ENCODE measurements at regions not wholly inside any gene's neighbourhood (a gene's known extent, or its start where the extent isn't known, plus 50 kb on each side); places are given as distances from the start of the nearest gene placed in this dataset.
A peak's percentile ranks its signal among the peaks of the same experiment; 100 is the strongest.

DNA sequence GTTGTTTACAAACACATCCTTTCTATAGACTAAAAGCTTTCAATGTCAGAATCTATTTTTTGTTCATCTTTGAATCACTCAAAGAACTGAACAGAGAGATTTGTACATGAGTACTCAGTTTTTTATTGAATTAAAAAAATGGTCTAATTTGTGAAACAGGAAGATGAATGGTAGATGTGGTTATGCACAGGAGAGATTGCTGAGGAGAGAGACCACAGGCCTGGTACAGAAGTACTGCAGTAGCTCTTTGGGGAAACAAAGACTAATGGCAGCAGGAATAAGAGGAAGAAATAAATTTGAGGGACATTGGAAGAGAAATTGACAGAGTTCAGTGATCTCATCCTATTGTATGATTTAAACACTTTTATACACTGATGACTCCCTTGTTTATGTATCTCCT lies 222.0 kb upstream of the ARGLU1 start:
- TF ChIP-seq POLR2AphosphoS5 (IDR thresholded peaks at IDR 0.05; ENCODE audit: borderline replicate concordance, low read depth, low read length) = no peak
- no peak for TF ChIP-seq FOXP2 (optimal IDR thresholded peaks at IDR 0.05; ENCODE audit: control extremely low read depth, extremely low read length, insufficient read depth)
- TF ChIP-seq EZH2 (IDR thresholded peaks at IDR 0.05) = no peak

DNA sequence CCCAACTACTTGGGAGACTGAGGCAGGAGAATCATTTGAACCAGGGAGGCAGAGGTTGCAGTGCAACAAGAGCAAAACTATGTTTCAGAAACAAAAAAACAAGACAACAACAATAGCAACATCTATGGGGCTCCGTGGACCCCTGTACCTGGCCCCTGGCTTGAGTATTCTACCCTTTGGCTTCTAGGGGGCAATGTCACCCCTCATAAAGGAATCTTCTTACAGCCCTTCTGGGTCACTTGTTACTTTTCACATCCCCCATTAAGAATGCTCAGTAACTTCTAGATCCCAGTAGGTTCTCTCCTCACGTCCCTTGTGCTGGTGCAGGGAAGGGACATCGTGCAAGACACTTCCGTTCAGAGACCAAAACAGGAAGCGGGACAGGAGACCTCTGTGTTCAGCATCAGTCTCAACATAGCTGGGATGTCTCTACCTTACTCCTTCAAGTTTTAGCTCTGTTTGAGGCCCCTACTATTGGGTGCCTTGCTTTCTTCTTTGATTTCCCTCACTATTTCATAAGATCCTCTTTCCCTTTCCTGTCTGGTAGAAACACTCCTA lies 218.1 kb upstream of the ARGLU1 start:
- H3K9me3 ChIP-seq (ENCODE audit: low read depth, low read length) = no peaks in the 10 kb centered on the region
- H3K27ac ChIP-seq = no peak overlapping the region
- no peak overlapping the region for H3K4me3 ChIP-seq
- TF ChIP-seq FOXP2 (optimal IDR thresholded peaks at IDR 0.05; ENCODE audit: control extremely low read depth, extremely low read length, insufficient read depth) = no peak
- TF ChIP-seq EZH2 (IDR thresholded peaks at IDR 0.05) = no peak
- no peak for TF ChIP-seq POLR2AphosphoS5 (IDR thresholded peaks at IDR 0.05; ENCODE audit: borderline replicate concordance, low read depth, low read length)
- DNase-seq (ENCODE audit: low read depth, low spot score) = no peak
- no peak overlapping the region for H3K9ac ChIP-seq (ENCODE audit: insufficient read length)
- no peaks in the 10 kb centered on the region for H3K36me3 ChIP-seq (ENCODE audit: insufficient read depth, low read length)

More for the DNA sequence above, 222.0 kb upstream of the ARGLU1 start:
- Histone ChIP-seq H3K4me3 (no peak overlapping the region), H3K27ac (no peak overlapping the region), H3K36me3 (ENCODE audit: insufficient read depth, low read length) (no peaks in the 10 kb centered on the region), H3K9me3 (ENCODE audit: low read depth, low read length) (no peaks in the 10 kb centered on the region), H3K9ac (ENCODE audit: insufficient read length) (no peak overlapping the region)
- no peak for DNase-seq (ENCODE audit: low read depth, low spot score)

DNA sequence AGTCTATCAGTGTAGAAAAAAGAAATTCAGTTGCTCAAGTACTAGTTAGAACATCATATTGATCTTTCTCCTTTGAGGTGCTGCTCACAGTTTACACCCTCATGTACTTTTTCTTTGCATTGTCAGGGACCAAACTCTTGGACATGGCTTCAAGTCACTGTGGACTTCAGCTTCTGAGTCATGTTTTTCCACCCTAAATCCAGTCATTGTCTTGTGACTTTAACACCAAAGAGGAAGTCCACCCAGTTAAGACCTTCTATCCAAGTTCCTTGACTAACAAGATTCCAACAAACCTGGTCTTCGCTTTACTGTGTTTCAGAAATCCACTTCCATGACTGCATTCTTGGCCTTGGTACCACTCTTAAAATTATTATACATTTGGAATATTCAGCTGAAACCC lies 206.7 kb upstream of the ARGLU1 start:
- H3K4me3 ChIP-seq = no peak overlapping the region
- no peak overlapping the region for H3K27ac ChIP-seq
- H3K9me3 ChIP-seq (ENCODE audit: low read depth, low read length) = no peaks in the 10 kb centered on the region
- no peak for DNase-seq (ENCODE audit: low read depth, low spot score)
- H3K36me3 ChIP-seq (ENCODE audit: insufficient read depth, low read length) = no peaks in the 10 kb centered on the region
- TF ChIP-seq FOXP2 (optimal IDR thresholded peaks at IDR 0.05; ENCODE audit: control extremely low read depth, extremely low read length, insufficient read depth) = no peak
- no peak for TF ChIP-seq POLR2AphosphoS5 (IDR thresholded peaks at IDR 0.05; ENCODE audit: borderline replicate concordance, low read depth, low read length)
- no peak for TF ChIP-seq EZH2 (IDR thresholded peaks at IDR 0.05)
- no peak overlapping the region for H3K9ac ChIP-seq (ENCODE audit: insufficient read length)

DNA sequence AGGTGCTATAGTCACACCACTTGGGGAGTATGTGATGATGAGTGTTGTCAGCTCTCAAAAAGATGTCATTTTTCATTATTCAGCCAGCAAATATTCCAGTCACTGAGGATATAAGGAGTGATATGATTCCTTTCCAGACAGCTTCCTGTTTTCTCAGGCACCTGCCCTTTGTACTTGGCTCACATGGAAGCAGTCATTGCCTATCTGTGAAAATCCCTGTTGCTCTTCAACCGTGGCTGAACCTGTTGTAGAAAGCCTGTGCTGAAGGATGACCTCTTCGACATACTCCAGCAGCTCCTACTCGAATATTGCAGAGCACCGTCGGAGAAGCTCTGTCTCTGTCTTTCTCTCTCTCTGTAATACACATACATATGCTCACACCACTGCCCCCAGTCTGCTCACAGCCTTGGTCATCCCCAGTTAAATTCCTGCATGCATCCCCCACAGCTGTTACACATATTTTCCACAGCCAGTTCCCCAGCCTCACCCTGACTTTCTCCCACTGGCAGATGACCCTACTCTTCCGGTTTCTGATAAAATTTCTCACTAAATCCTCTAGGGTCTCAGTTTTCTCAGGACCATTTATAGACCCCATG lies 204.2 kb upstream of the ARGLU1 start:
- Histone ChIP-seq H3K9me3 (ENCODE audit: low read depth, low read length) (no peaks in the 10 kb centered on the region), H3K4me3 (no peak overlapping the region), H3K9ac (ENCODE audit: insufficient read length) (no peak overlapping the region), H3K36me3 (ENCODE audit: insufficient read depth, low read length) (no peaks in the 10 kb centered on the region), H3K27ac (no peak overlapping the region)
- TF ChIP-seq FOXP2 (optimal IDR thresholded peaks at IDR 0.05; ENCODE audit: control extremely low read depth, extremely low read length, insufficient read depth) = no peak
- no peak for TF ChIP-seq EZH2 (IDR thresholded peaks at IDR 0.05)
- TF ChIP-seq POLR2AphosphoS5 (IDR thresholded peaks at IDR 0.05; ENCODE audit: borderline replicate concordance, low read depth, low read length) = no peak
- DNase-seq (ENCODE audit: low read depth, low spot score) = no peak

DNA sequence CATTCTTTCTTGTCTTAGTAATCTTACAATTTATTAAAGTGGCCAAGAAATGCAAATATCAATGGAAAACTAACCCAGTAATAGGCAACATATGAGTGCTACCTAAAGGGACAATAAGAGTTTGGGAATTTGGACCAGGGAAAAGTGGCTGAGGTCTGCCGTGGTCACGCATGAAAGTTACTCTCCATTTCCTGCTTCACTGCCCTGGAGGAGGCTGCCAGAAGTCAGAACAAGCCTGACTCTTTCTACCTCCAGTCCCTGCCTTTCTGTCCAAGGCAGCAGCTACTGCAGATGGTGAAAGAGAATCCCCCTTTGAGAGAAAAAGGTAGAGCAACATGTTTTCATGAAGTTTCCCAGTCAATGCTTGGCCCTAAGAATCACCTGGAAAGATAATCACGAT lies 201.1 kb upstream of the ARGLU1 start:
- DNase-seq (ENCODE audit: low read depth, low spot score) = no peak
- Histone ChIP-seq H3K9ac (ENCODE audit: insufficient read length) (no peak overlapping the region), H3K27ac (no peak overlapping the region), H3K36me3 (ENCODE audit: insufficient read depth, low read length) (no peaks in the 10 kb centered on the region), H3K9me3 (ENCODE audit: low read depth, low read length) (no peaks in the 10 kb centered on the region), H3K4me3 (no peak overlapping the region)
- no peak for TF ChIP-seq POLR2AphosphoS5 (IDR thresholded peaks at IDR 0.05; ENCODE audit: borderline replicate concordance, low read depth, low read length)
- TF ChIP-seq EZH2 (IDR thresholded peaks at IDR 0.05) = no peak
- no peak for TF ChIP-seq FOXP2 (optimal IDR thresholded peaks at IDR 0.05; ENCODE audit: control extremely low read depth, extremely low read length, insufficient read depth)

DNA sequence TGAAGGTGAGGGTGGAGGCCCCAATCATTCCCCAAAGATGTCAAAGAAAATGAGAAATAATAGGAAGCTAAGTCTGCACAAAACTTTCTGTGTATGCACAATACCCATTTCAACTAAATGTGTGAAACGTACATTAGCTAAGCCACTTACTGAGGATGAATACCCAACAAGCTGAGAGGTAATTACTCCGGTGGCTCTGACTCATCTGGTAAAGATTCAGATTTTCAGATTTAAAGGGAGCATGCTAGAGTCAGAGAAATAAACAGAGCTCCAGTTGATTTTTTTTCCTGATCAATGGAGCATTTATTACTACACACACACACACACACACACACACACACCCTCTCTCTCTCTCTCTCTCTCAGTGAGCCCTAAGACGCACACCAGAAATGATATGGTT lies 194.8 kb upstream of the ARGLU1 start:
- Histone ChIP-seq H3K9ac (ENCODE audit: insufficient read length) (no peak overlapping the region), H3K36me3 (ENCODE audit: insufficient read depth, low read length) (no peaks in the 10 kb centered on the region), H3K9me3 (ENCODE audit: low read depth, low read length) (no peaks in the 10 kb centered on the region), H3K27ac (no peak overlapping the region), H3K4me3 (no peak overlapping the region)
- DNase-seq (ENCODE audit: low read depth, low spot score) = no peak
- TF ChIP-seq EZH2 (IDR thresholded peaks at IDR 0.05) = no peak
- no peak for TF ChIP-seq POLR2AphosphoS5 (IDR thresholded peaks at IDR 0.05; ENCODE audit: borderline replicate concordance, low read depth, low read length)
- no peak for TF ChIP-seq FOXP2 (optimal IDR thresholded peaks at IDR 0.05; ENCODE audit: control extremely low read depth, extremely low read length, insufficient read depth)

DNA sequence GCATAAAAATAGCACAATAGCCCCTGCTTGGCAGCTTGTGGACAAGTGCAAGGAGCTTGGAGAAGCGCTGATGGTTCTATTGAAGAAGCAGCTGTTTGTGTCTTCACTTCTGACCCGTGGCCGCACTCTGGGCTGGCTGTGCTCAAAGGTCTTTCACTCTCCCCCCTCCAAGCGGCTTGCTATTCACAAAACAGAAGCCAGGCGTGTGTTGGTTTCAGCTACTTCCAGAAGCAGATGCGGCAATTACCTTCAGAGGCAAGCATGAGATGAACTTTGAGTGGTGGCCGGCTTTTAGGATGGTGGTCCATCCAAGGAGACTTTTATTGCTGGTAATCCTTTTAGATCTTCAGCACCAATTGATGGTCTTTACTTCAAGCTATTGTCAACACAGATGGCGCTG lies 188.5 kb upstream of the ARGLU1 start:
- TF ChIP-seq FOXP2 (optimal IDR thresholded peaks at IDR 0.05; ENCODE audit: control extremely low read depth, extremely low read length, insufficient read depth) (no peak), POLR2AphosphoS5 (IDR thresholded peaks at IDR 0.05; ENCODE audit: borderline replicate concordance, low read depth, low read length) (no peak), EZH2 (IDR thresholded peaks at IDR 0.05) (no peak)
- Histone ChIP-seq H3K9ac (ENCODE audit: insufficient read length) (no peak overlapping the region), H3K27ac (no peak overlapping the region), H3K36me3 (ENCODE audit: insufficient read depth, low read length) (no peaks in the 10 kb centered on the region), H3K4me3 (no peak overlapping the region), H3K9me3 (ENCODE audit: low read depth, low read length) (no peaks in the 10 kb centered on the region)
- no peak for DNase-seq (ENCODE audit: low read depth, low spot score)

DNA sequence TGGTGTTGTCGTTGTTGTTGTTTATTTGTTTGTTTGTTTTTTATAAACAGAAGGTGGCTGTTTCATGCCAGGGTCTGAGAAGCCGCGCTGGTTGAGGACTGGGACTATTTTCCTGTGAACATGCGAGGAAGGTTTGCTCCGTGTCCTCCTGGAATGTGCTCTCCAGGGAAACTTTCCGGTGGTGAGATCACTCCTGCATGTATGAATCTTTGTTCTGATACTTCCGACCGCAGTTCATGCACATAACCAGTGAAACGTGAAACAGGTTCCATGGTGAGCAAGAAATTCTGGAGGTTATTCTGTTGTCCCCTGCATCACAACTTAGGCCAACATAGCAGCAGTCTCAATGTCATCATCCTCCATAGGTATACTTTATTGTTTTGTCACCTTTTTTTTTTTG lies 187.6 kb upstream of the ARGLU1 start:
- TF ChIP-seq POLR2AphosphoS5 (IDR thresholded peaks at IDR 0.05; ENCODE audit: borderline replicate concordance, low read depth, low read length) (no peak), EZH2 (IDR thresholded peaks at IDR 0.05) (no peak), FOXP2 (optimal IDR thresholded peaks at IDR 0.05; ENCODE audit: control extremely low read depth, extremely low read length, insufficient read depth) (no peak)
- H3K4me3 ChIP-seq = no peak overlapping the region
- no peak for DNase-seq (ENCODE audit: low read depth, low spot score)
- H3K9me3 ChIP-seq (ENCODE audit: low read depth, low read length) = no peaks in the 10 kb centered on the region
- no peak overlapping the region for H3K27ac ChIP-seq
- H3K9ac ChIP-seq (ENCODE audit: insufficient read length) = no peak overlapping the region
- H3K36me3 ChIP-seq (ENCODE audit: insufficient read depth, low read length) = no peaks in the 10 kb centered on the region

DNA sequence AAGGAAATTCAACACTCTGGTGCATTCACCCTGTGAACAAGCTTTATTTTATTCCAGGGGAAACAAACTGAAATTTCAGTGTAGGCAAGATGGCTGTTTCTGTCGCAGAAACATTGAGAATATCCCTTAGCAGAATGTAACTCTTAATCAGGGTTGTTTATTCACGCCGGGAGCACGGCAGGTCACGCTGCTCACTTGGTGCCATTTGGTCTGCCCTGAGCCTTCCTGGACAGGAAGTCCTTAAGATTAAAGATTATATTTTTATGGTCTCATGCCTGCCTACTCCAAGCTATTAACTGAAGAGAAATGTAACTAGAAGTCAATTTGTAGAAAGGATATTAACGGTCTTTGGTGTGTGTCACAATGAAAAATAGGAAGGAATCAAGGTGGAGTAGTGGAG lies 185.3 kb upstream of the ARGLU1 start:
- no peak for DNase-seq (ENCODE audit: low read depth, low spot score)
- Histone ChIP-seq H3K9me3 (ENCODE audit: low read depth, low read length) (no peaks in the 10 kb centered on the region), H3K36me3 (ENCODE audit: insufficient read depth, low read length) (no peaks in the 10 kb centered on the region), H3K9ac (ENCODE audit: insufficient read length) (no peak overlapping the region), H3K4me3 (no peak overlapping the region), H3K27ac (no peak overlapping the region)
- TF ChIP-seq EZH2 (IDR thresholded peaks at IDR 0.05) (peak; percentile 28), FOXP2 (optimal IDR thresholded peaks at IDR 0.05; ENCODE audit: control extremely low read depth, extremely low read length, insufficient read depth) (no peak)

All from SK-N-MC (cell line).